HepG2 (cell line): ENCODE measurements at regions not wholly inside any gene's neighbourhood (a gene's known extent, or its start where the extent isn't known, plus 50 kb on each side); places are given as distances from the start of the nearest gene placed in this dataset.

ENCODE experiments used
- ATAC-seq: fragments of 200-7000 bp; cut with Tn5 transposase; 3 replicates; pipeline ENCODE4 v1.9.1; 2020; ENCODE audit warnings: mild to moderate bottlenecking, moderate library complexity
- BruUV-seq: library from RNA; stranded (reverse); fragments of 400-500 nt; replicated peaks from 2 replicates; lab custom pipeline; 2021; lab: Mats Ljungman, UMichigan
- CTCF ChIA-PET: fragments of 300-600 bp; formaldehyde crosslinking; extraction: SDS; loops from one replicate; lab custom pipeline; 2021; ENCODE audit warnings: low total read pairs, inconsistent platforms, low intra/inter-chr PET ratio; lab: Yijun Ruan, JAX
- POLR2A ChIA-PET: fragments of 350-600 bp; sonication (Branson Sonifier 250); formaldehyde crosslinking; loops from one replicate; lab custom pipeline; 2020; ENCODE audit warnings: antibody characterized with exemption, inconsistent platforms; lab: Yijun Ruan, JAX
- DNase-seq: peaks from one replicate; pipeline ENCODE4 v3.0.0-alpha.2; 2015; ENCODE audit warnings: low spot score
- FAIRE-seq: peaks from 3 replicates; lab custom pipeline; 2011; peaks lifted over from hg19 to GRCh38; lab: Jason Lieb, UNC
- H2AFZ ChIP-seq: one replicate; pipeline ENCODE4 v1.6.1; 2011; ENCODE audit warnings: low read length, inconsistent platforms
- H3K27ac ChIP-seq: fragments of 300-600 bp; 3 replicates; pipeline ENCODE4 v1.8.0; 2011; ENCODE audit warnings: mixed run types, mild to moderate bottlenecking, mixed read lengths, low read length, inconsistent platforms; ENCODE audit not compliant: insufficient read depth; ENCODE audit errors: extremely low read length
- H3K27me3 ChIP-seq, 2 experiments: fragments of 200-600 bp in 1 of 2; 2 replicates in 1 of 2; 3 replicates in 1 of 2; pipeline versions ENCODE4 v1.6.0 to v1.8.0; 2011; ENCODE audit warnings: low read length in 2 of 2, mild to moderate bottlenecking in 2 of 2, moderate library complexity in 2 of 2, inconsistent platforms in 1 of 2; ENCODE audit not compliant: insufficient read depth in 2 of 2, control insufficient read depth in 1 of 2
- H3K36me3 ChIP-seq, 2 experiments: fragments of 200-600 bp in 1 of 2; replicated peaks in 1 of 2; 2 replicates in 1 of 2; 3 replicates in 1 of 2; pipeline versions ENCODE4 v1.5.1 to v1.8.0; 2011; ENCODE audit warnings: low read length in 2 of 2, inconsistent platforms in 1 of 2; ENCODE audit not compliant: insufficient read depth in 2 of 2, control insufficient read depth in 1 of 2
- H3K4me1 ChIP-seq: 2 replicates; pipeline ENCODE4 v1.5.1; 2012; ENCODE audit warnings: low read length, inconsistent platforms; ENCODE audit not compliant: insufficient read depth
- H3K4me2 ChIP-seq: 2 replicates; pipeline ENCODE4 v1.6.0; 2011; ENCODE audit warnings: low read depth, low read length, inconsistent platforms
- H3K4me3 ChIP-seq, 3 experiments: fragments of 200-600 bp in 1 of 3; sonication (generic), shearing (Covaris generic) in 1 of 3; replicated peaks in 1 of 3; 2 replicates each; pipeline ENCODE4 v1.5.1; 2011 to 2016; ENCODE audit warnings: low read length in 3 of 3, inconsistent platforms in 2 of 3, low read depth in 2 of 3, mild to moderate bottlenecking in 2 of 3, control low read depth in 1 of 3, mixed read lengths in 1 of 3; ENCODE audit not compliant: insufficient read depth in 1 of 3
- H3K79me2 ChIP-seq: one replicate; pipeline ENCODE4 v1.6.1; 2011; ENCODE audit warnings: low read length, inconsistent platforms; ENCODE audit not compliant: insufficient read depth
- H3K9ac ChIP-seq: 2 replicates; pipeline ENCODE4 v1.6.0; 2011; ENCODE audit warnings: mild to moderate bottlenecking, low read depth, low read length, inconsistent platforms; ENCODE audit not compliant: insufficient read depth
- H3K9me3 ChIP-seq: 2 replicates; pipeline ENCODE4 v1.5.1; 2012; ENCODE audit warnings: mild to moderate bottlenecking, low read length
- H4K20me1 ChIP-seq: 2 replicates; pipeline ENCODE4 v1.6.0; 2011; ENCODE audit warnings: inconsistent platforms, mild to moderate bottlenecking, low read length, moderate library complexity; ENCODE audit not compliant: insufficient read depth
- BRD4 ChIP-seq: sonication (generic); formaldehyde crosslinking; IDR thresholded peaks from 2 replicates; pipeline ENCODE4 v1.4.0; 2020; ENCODE audit warnings: missing genetic modification reagents
- MAFF ChIP-seq: IDR thresholded peaks from 2 replicates; pipeline ENCODE4 v1.6.1; 2011; ENCODE audit warnings: low read depth, low read length, improper control_type of control experiment
- MAFK ChIP-seq, 2 experiments: IDR thresholded peaks in 1 of 2; conservative IDR thresholded peaks in 1 of 2; 2 replicates each; pipeline ENCODE4 v1.6.1; 2011; ENCODE audit warnings: improper control_type of control experiment in 2 of 2, low read length in 2 of 2
- MIXL1 ChIP-seq: IDR thresholded peaks from 2 replicates; pipeline ENCODE4 v1.6.1; 2016
- MTF2 ChIP-seq: sonication (generic); formaldehyde crosslinking; IDR thresholded peaks from 2 replicates; pipeline ENCODE4 v1.5.0; 2020; ENCODE audit warnings: missing genetic modification reagents, borderline replicate concordance
- SMAD9 ChIP-seq: sonication (generic); formaldehyde crosslinking; IDR thresholded peaks from 2 replicates; pipeline ENCODE4 v1.5.1; 2020; ENCODE audit warnings: mild to moderate bottlenecking, missing genetic modification reagents
- SMC3 ChIP-seq: IDR thresholded peaks from 2 replicates; pipeline ENCODE4 v1.6.1; 2011; ENCODE audit warnings: low read length, improper control_type of control experiment
- TOPORS ChIP-seq: sonication (generic); formaldehyde crosslinking; IDR thresholded peaks from 2 replicates; pipeline ENCODE4 v1.8.0; 2023; ENCODE audit warnings: mild to moderate bottlenecking, missing genetic modification reagents
- XBP1 ChIP-seq: sonication (generic); formaldehyde crosslinking; IDR thresholded peaks from 2 replicates; pipeline ENCODE4 v1.5.0; 2020; ENCODE audit warnings: missing genetic modification reagents
- ZC3H13 ChIP-seq: sonication (generic); formaldehyde crosslinking; IDR thresholded peaks from 2 replicates; pipeline ENCODE4 v1.8.1; 2023; ENCODE audit warnings: mild to moderate bottlenecking, missing genetic modification reagents, moderate library complexity
- ZMYM2 ChIP-seq: sonication (generic); formaldehyde crosslinking; IDR thresholded peaks from 2 replicates; pipeline ENCODE4 v1.8.0; 2022; ENCODE audit warnings: mild to moderate bottlenecking, missing genetic modification reagents
- ZNF253 ChIP-seq: sonication (generic); formaldehyde crosslinking; IDR thresholded peaks from 2 replicates; pipeline ENCODE4 v1.8.0; 2022; ENCODE audit warnings: mild to moderate bottlenecking, missing genetic modification reagents, borderline replicate concordance
- ZNF33A ChIP-seq: sonication (generic); formaldehyde crosslinking; IDR thresholded peaks from 2 replicates; pipeline ENCODE4 v1.5.1; 2020; ENCODE audit warnings: missing genetic modification reagents, mild to moderate bottlenecking, moderate library complexity, borderline replicate concordance
- ZNF431 ChIP-seq: sonication (generic); formaldehyde crosslinking; IDR thresholded peaks from 2 replicates; pipeline ENCODE4 v1.9.0; 2022; ENCODE audit warnings: missing genetic modification reagents, low read depth, mild to moderate bottlenecking, borderline replicate concordance
- ZNF441 ChIP-seq: sonication (generic); formaldehyde crosslinking; IDR thresholded peaks from 2 replicates; pipeline ENCODE4 v1.7.0; 2021; ENCODE audit warnings: missing genetic modification reagents, borderline replicate concordance
- WGBS: methylation state at CpG from one replicate; pipeline ENCODE4 v1.1.6; 2017; ENCODE audit warnings: low lambda C conversion rate; 5-methylcytosine and 5-hydroxymethylcytosine counted together
- in situ Hi-C: cut with HindIII; loops from 2 replicates; pipeline ENCODE4 v1.10.0; 2017; ENCODE audit warnings: low pct_unique_long_range_greater_than_20kb; ENCODE audit not compliant: extremely low pct_ligation_motif_present
- intact Hi-C: fragments of 100-400 bp; cut with micrococcal nuclease; formaldehyde crosslinking; loops from one replicate; pipeline ENCODE4 v1.10.0; 2022; ENCODE audit not compliant: unreplicated experiment

- no peak overlapping the region for H2AFZ ChIP-seq
- DNase-seq: no peak
- no peaks in the 10 kb centered on the region for H3K4me1 ChIP-seq
- POLR2A ChIA-PET: no interaction called here
- no peak overlapping the region for H3K27ac ChIP-seq
- no peak for FAIRE-seq
- no peaks in the 10 kb centered on the region for H3K79me2 ChIP-seq
- no peak for ATAC-seq
- peaks cover 0 to 4% of the 10 kb centered on the region in 2 experiments; a peak in 1 of 5 replicates for H3K27me3 ChIP-seq
- WGBS: 33% methylated on average over 3 of the region's 3 CpGs
- no TSS peak for BruUV-seq
- in situ Hi-C loops: no loop called here
- no peaks in the 10 kb centered on the region for H3K36me3 ChIP-seq
- no peak overlapping the region for H3K9ac ChIP-seq
- no peak overlapping the region for H3K4me2 ChIP-seq
- TF ChIP-seq MIXL1 (no peak), ZNF431 (CRISPR knock-in tag) (no peak), ZNF441 (no peak), ZNF253 (CRISPR knock-in tag) (no peak), ZMYM2 (CRISPR knock-in tag) (no peak), XBP1 (CRISPR knock-in tag) (no peak)
- TF ChIP-seq, all 625 proteins: peak for 0
- no peaks in the 10 kb centered on the region for H4K20me1 ChIP-seq
- intact Hi-C loops: no loop called here
- no peaks in the 10 kb centered on the region for H3K9me3 ChIP-seq
- H3K4me3 ChIP-seq: no peak overlapping the region
- CTCF ChIA-PET: no interaction called here
These were observed 330.8 kb upstream of the NFE2L3 start for GRCh38 chr7:25821225-25821624.

DNA sequence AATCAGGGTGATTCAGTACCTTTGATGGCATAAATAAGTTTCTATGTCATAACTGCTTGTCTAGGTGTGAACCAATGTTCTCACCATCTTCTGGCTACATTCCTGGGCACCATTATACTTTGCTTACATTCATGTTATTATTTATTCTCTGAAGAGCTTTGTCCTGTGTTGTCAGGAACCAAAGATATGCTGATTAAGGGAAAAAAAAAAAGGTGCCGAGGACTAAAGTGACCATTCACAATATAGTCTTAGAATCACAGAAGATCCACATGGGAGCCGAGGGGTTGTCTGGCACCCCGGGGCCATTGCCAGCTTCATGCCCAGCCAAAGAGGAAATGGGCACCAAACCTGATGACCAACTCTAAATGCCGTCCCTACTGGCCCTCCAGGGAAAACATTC, 329.2 kb upstream of the NFE2L3 start:
- intact Hi-C loops (no loop called here), in situ Hi-C loops (no loop called here)
- no peaks in the 10 kb centered on the region for H4K20me1 ChIP-seq
- no peak overlapping the region for H2AFZ ChIP-seq
- peak; percentile 89 for TF ChIP-seq MAFF
- no peak for TF ChIP-seq ZNF33A (CRISPR knock-in tag)
- TF ChIP-seq MAFK (conservative IDR thresholded peaks at IDR 0.05 in 1 of 2, IDR thresholded peaks at IDR 0.05 in 1 of 2; ENCODE audit: low read length in 2 of 2): peak; percentile 78 to 91
- no peak for TF ChIP-seq ZC3H13 (CRISPR knock-in tag)
- no peak for TF ChIP-seq MTF2 (CRISPR knock-in tag)
- no peak for TF ChIP-seq TOPORS
- no peak for TF ChIP-seq BRD4
- TF ChIP-seq SMAD9: no peak
- TF ChIP-seq SMC3: no peak
- no peaks in the 10 kb centered on the region for H3K36me3 ChIP-seq
- CTCF ChIA-PET: no interaction called here
- BruUV-seq: no TSS peak
- no peak overlapping the region for H3K4me2 ChIP-seq
- DNase-seq: no peak
- POLR2A ChIA-PET: no interaction called here
- no peaks in the 10 kb centered on the region for H3K9me3 ChIP-seq
- no peak overlapping the region for H3K9ac ChIP-seq
- H3K27me3 ChIP-seq: peaks cover 0 to 4% of the 10 kb centered on the region in 2 experiments; a peak in 1 of 5 replicates
- H3K79me2 ChIP-seq: no peaks in the 10 kb centered on the region
- FAIRE-seq: no peak
- H3K4me1 ChIP-seq: no peaks in the 10 kb centered on the region
- 9% methylated on average over 4 of the region's 4 CpGs for WGBS
- H3K27ac ChIP-seq: no peak overlapping the region
- no peak overlapping the region for H3K4me3 ChIP-seq
- ATAC-seq: no peak
